ENCODE measurements at regions not wholly inside any gene's neighbourhood (a gene's known extent, or its start where the extent isn't known, plus 50 kb on each side); places are given as distances from the start of the nearest gene placed in this dataset.

- Histone ChIP-seq H3K27me3 (peaks cover 0 to 10% (median 0%) of the 10 kb centered on the region in 3 donors), H3K27ac (no peak overlapping the region), H3K9me3 (no peaks in the 10 kb centered on the region), H3K4me3 (no peak overlapping the region), H3K36me3 (no peaks in the 10 kb centered on the region), H3K4me1 (no peaks in the 10 kb centered on the region)
- no peak for TF ChIP-seq POLR2A (IDR thresholded peaks at IDR 0.05)
- no peak for TF ChIP-seq EP300 (IDR thresholded peaks at IDR 0.05)
- TF ChIP-seq, protein P1, sequence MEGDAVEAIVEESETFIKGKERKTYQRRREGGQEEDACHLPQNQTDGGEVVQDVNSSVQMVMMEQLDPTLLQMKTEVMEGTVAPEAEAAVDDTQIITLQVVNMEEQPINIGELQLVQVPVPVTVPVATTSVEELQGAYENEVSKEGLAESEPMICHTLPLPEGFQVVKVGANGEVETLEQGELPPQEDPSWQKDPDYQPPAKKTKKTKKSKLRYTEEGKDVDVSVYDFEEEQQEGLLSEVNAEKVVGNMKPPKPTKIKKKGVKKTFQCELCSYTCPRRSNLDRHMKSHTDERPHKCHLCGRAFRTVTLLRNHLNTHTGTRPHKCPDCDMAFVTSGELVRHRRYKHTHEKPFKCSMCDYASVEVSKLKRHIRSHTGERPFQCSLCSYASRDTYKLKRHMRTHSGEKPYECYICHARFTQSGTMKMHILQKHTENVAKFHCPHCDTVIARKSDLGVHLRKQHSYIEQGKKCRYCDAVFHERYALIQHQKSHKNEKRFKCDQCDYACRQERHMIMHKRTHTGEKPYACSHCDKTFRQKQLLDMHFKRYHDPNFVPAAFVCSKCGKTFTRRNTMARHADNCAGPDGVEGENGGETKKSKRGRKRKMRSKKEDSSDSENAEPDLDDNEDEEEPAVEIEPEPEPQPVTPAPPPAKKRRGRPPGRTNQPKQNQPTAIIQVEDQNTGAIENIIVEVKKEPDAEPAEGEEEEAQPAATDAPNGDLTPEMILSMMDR (IDR thresholded peaks at IDR 0.05): no peak
- no peak for TF ChIP-seq POLR2AphosphoS5 (IDR thresholded peaks at IDR 0.05)
- intact Hi-C loops (cut with DNase I; ENCODE audit: low total_unique reads): no loop called here
- WGBS, 5 donors: 54 to 65% (median 59%) methylated on average over 6 of the region's 6 CpGs
- no peak for DNase-seq
These were observed 198.4 kb downstream of the GALR1 start for GRCh38 chr18:77448046-77448445.

DNA sequence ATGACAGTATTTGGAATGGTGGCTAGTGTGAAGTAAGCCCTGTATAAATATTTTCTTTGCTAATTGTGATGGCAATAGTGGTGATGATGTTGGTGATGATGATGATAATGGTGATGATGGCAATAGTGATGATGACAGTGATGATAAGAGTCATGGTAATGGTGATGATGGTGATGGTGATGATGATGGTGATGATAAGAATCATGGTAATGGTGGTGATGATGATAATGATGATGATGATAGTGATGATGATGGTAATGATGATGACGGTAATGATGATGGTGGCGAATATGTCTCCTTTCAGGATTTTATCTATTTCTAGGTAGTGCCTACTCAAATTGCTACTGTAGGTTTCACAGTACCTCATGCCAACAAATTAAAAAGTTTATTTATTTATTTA, 205.4 kb downstream of the GALR1 start:
- TF ChIP-seq POLR2A (IDR thresholded peaks at IDR 0.05) (no peak), POLR2AphosphoS5 (IDR thresholded peaks at IDR 0.05) (no peak), EP300 (IDR thresholded peaks at IDR 0.05) (no peak)
- TF ChIP-seq, protein P1 (IDR thresholded peaks at IDR 0.05): no peak
- no peaks in the 10 kb centered on the region for H3K9me3 ChIP-seq
- no peak overlapping the region for H3K27ac ChIP-seq
- 92 to 100% (median 96%) methylated on average over 2 of the region's 2 CpGs for WGBS, 5 donors
- no peaks in the 10 kb centered on the region for H3K27me3 ChIP-seq
- no peaks in the 10 kb centered on the region for H3K36me3 ChIP-seq
- no peaks in the 10 kb centered on the region for H3K4me1 ChIP-seq
- no peak for DNase-seq
- intact Hi-C loops (cut with DNase I; ENCODE audit: low total_unique reads): no loop called here
- H3K4me3 ChIP-seq: no peak overlapping the region

DNA sequence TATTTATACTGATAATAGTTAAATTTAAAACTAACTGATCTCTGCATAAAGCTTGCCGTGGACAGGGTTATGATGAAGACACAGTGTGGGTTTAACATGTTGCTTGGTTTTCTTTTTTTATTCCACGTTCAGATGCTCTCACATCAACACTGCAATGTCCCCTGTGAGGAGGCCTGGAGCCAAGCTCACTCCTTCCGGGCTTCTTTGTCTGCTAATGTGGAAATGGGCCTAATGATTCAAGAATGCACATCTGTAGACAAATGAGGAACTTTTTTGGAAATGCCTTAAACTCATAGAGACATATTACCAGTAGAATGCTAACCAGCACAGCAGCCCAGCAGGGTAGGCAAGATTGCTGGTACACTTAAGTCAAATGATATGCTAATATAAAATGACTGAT, 208.0 kb downstream of the GALR1 start:
- no peak overlapping the region for H3K4me3 ChIP-seq

DNA sequence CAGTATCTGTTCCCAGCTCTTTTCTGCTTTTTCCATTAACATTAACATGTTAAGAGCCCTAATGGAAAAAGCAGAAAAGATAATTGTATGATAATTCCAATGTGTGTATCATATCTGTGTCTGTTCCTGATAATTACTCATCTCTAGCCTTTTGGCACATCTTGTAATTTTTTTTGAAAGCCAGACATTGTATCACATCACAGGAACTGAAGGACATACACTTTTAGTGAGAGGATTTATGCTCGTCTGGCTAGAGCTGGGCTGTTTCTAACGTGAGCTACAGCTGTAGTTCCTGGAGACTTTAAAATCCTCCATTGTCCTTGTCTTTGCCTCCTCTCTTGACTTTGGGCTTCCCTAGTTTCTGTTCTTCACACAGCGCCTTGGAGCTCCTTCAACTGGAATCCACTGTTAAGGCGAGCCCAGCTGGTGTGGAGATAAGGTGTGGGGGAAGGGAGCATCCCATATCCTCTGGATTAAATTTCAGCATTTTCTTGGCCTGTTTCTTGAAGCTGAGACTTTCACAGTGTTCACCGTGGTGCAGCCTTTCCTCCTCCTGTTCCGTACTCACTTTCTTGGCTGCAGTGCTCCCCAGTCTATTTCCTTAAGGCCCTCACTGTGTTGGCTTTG, 211.5 kb downstream of the GALR1 start:
- H3K27ac ChIP-seq: no peak overlapping the region
- no peaks in the 10 kb centered on the region for H3K4me1 ChIP-seq
- no peaks in the 10 kb centered on the region for H3K36me3 ChIP-seq
- 41 to 62% (median 46%) methylated on average over 6 of the region's 6 CpGs for WGBS, 5 donors
- intact Hi-C loops (cut with DNase I; ENCODE audit: low total_unique reads): no loop called here
- no peaks in the 10 kb centered on the region for H3K27me3 ChIP-seq
- peak in 1 of 2 donors; percentile 54 for DNase-seq
- no peaks in the 10 kb centered on the region for H3K9me3 ChIP-seq
- H3K4me3 ChIP-seq: no peak overlapping the region
- TF ChIP-seq POLR2A (IDR thresholded peaks at IDR 0.05): no peak
- no peak for TF ChIP-seq EP300 (IDR thresholded peaks at IDR 0.05)
- TF ChIP-seq, protein P1 (IDR thresholded peaks at IDR 0.05): no peak
- TF ChIP-seq POLR2AphosphoS5 (IDR thresholded peaks at IDR 0.05): no peak

More for the DNA sequence above, 208.0 kb downstream of the GALR1 start:
- H3K27ac ChIP-seq: no peak overlapping the region
- intact Hi-C loops (cut with DNase I; ENCODE audit: low total_unique reads): no loop called here
- WGBS, 5 donors: 43 to 68% (median 57%) methylated on average over 3 of the region's 3 CpGs
- peak in 1 of 2 donors; percentile 12 for DNase-seq
- H3K36me3 ChIP-seq: no peaks in the 10 kb centered on the region
- H3K27me3 ChIP-seq: no peaks in the 10 kb centered on the region
- TF ChIP-seq, protein P1 (IDR thresholded peaks at IDR 0.05): no peak
- TF ChIP-seq POLR2A (IDR thresholded peaks at IDR 0.05): no peak
- no peak for TF ChIP-seq EP300 (IDR thresholded peaks at IDR 0.05)
- TF ChIP-seq POLR2AphosphoS5 (IDR thresholded peaks at IDR 0.05): no peak
- H3K9me3 ChIP-seq: no peaks in the 10 kb centered on the region
- H3K4me1 ChIP-seq: no peaks in the 10 kb centered on the region
